NT2/D1 (cell line): ENCODE measurements at regions not wholly inside any gene's neighbourhood (a gene's known extent, or its start where the extent isn't known, plus 50 kb on each side); places are given as distances from the start of the nearest gene placed in this dataset.

Experiments used
- SUZ12 ChIP-seq: IDR thresholded peaks from 2 replicates; pipeline ENCODE4 v1.6.1; 2011; ENCODE audit not compliant: insufficient read length, insufficient read depth; ENCODE audit errors: extremely low read depth
- ZNF274 ChIP-seq: IDR thresholded peaks from 2 replicates; pipeline ENCODE4 v1.6.1; 2011; ENCODE audit warnings: mild to moderate bottlenecking, low read depth, low read length

DNA sequence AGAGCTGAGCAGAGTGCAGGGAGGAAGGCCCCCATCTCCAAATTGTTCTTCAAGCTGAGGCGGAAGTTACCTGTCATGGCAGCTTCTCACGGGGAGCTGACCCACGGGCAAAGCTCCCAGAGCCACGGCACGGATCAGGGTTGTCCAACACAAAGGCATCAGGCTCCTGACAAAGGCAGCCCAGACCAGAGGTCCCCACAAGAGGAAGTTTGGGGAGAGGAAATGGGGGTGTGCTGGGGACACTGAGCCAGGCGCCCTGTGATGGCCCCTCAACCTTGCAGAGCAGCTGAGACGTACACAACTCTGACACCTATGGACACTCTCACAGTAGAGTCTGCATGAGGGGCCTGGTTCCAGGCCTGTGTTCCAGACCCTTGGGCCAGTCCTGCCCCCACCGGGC, 95.6 kb downstream of the CTTN start:
- TF ChIP-seq SUZ12 = no peak
- no peak for TF ChIP-seq ZNF274
